Panc1 (cell line): ENCODE measurements at regions not wholly inside any gene's neighbourhood (a gene's known extent, or its start where the extent isn't known, plus 50 kb on each side); places are given as distances from the start of the nearest gene placed in this dataset.

Source experiments
- ATAC-seq: fragments of 200-7000 bp; cut with Tn5 transposase; 2 replicates; pipeline ENCODE4 v1.9.1; 2020; ENCODE audit warnings: mild to moderate bottlenecking, moderate library complexity
- BruUV-seq: library from RNA; stranded (reverse); fragments of 400-500 nt; replicated peaks from 2 replicates; lab custom pipeline; 2021; lab: Mats Ljungman, UMichigan
- CTCF ChIA-PET: fragments of 300-600 bp; sonication (Branson Sonifier 250); formaldehyde crosslinking; loops from one replicate; lab custom pipeline; 2022; ENCODE audit warnings: antibody characterized with exemption; lab: Charles Lee
- POLR2A ChIA-PET: fragments of 300-600 bp; sonication (Branson Sonifier 250); formaldehyde crosslinking; loops from one replicate; lab custom pipeline; 2022; ENCODE audit warnings: antibody characterized with exemption; lab: Charles Lee
- DNase-seq: peaks from one replicate; pipeline ENCODE4 v3.0.0-alpha.2; 2010; ENCODE audit warnings: low read depth, low spot score
- H3K27ac ChIP-seq: 2 replicates; pipeline ENCODE4 v1.5.1; 2011; ENCODE audit warnings: mild to moderate bottlenecking, low read length, inconsistent platforms
- H3K27me3 ChIP-seq: fragments of 200-500 bp; sonication (Bioruptor generic); 2 replicates; pipeline ENCODE4 v1.6.0; 2014; ENCODE audit warnings: low read length, inconsistent platforms; ENCODE audit not compliant: control insufficient read depth, insufficient read depth
- H3K36me3 ChIP-seq: fragments of 200-500 bp; sonication (Bioruptor generic); 2 replicates; pipeline ENCODE4 v1.5.1; 2014; ENCODE audit warnings: inconsistent platforms, mild to moderate bottlenecking, low read length, moderate library complexity; ENCODE audit not compliant: control insufficient read depth, insufficient read depth
- H3K4me1 ChIP-seq: 2 replicates; pipeline ENCODE4 v1.5.1; 2011; ENCODE audit warnings: inconsistent platforms, mild to moderate bottlenecking, low read length, moderate library complexity; ENCODE audit not compliant: control insufficient read depth, insufficient read depth
- H3K4me3 ChIP-seq, 2 experiments: 2 replicates each; pipeline ENCODE4 v1.5.1; 2011 to 2012; ENCODE audit warnings: low read depth in 2 of 2, low read length in 2 of 2, mild to moderate bottlenecking in 2 of 2, inconsistent platforms in 1 of 2, moderate library complexity in 1 of 2
- H3K9me3 ChIP-seq: fragments of 200-500 bp; sonication (Bioruptor generic); 2 replicates; pipeline ENCODE4 v1.5.1; 2014; ENCODE audit warnings: low read depth, mild to moderate bottlenecking, inconsistent platforms, low read length, moderate library complexity; ENCODE audit not compliant: control insufficient read depth, insufficient read depth
- POLR2AphosphoS5 ChIP-seq: IDR thresholded peaks from 2 replicates; pipeline ENCODE4 v1.6.1; 2012; ENCODE audit warnings: mild to moderate bottlenecking, low read depth, low read length, moderate library complexity
- SIN3A ChIP-seq: IDR thresholded peaks from 2 replicates; pipeline ENCODE4 v1.6.1; 2012; ENCODE audit warnings: low read depth, mild to moderate bottlenecking, low read length, moderate library complexity, borderline replicate concordance; ENCODE audit not compliant: insufficient read depth
- TCF7L2 ChIP-seq: IDR thresholded peaks from 2 replicates; pipeline ENCODE4 v1.6.1; 2011; ENCODE audit warnings: mild to moderate bottlenecking, low read depth, low read length, inconsistent platforms
- in situ Hi-C: cut with HindIII; loops from 2 replicates; pipeline ENCODE4 v1.10.0; 2016; ENCODE audit warnings: low sequenced_read_pairs, low pct_unique_long_range_greater_than_20kb
- intact Hi-C: fragments of 100-400 bp; cut with micrococcal nuclease; formaldehyde crosslinking; loops from one replicate; pipeline ENCODE4 v1.10.0; 2022; ENCODE audit not compliant: unreplicated experiment
- TF ChIP-seq, protein P1 (sequence below), 2 experiments: IDR thresholded peaks; 2 replicates each; pipeline ENCODE4 v1.6.1; 2011 to 2012; ENCODE audit warnings: low read depth in 2 of 2, control low read depth in 1 of 2, low read length in 1 of 2, mild to moderate bottlenecking in 1 of 2, moderate library complexity in 1 of 2; ENCODE audit not compliant: insufficient read depth in 1 of 2
- TF ChIP-seq, protein P2 (sequence below): fragments of 450-650 bp; IDR thresholded peaks from 2 replicates; pipeline ENCODE4 v1.5.1; 2017; ENCODE audit warnings: mild to moderate bottlenecking

DNA sequence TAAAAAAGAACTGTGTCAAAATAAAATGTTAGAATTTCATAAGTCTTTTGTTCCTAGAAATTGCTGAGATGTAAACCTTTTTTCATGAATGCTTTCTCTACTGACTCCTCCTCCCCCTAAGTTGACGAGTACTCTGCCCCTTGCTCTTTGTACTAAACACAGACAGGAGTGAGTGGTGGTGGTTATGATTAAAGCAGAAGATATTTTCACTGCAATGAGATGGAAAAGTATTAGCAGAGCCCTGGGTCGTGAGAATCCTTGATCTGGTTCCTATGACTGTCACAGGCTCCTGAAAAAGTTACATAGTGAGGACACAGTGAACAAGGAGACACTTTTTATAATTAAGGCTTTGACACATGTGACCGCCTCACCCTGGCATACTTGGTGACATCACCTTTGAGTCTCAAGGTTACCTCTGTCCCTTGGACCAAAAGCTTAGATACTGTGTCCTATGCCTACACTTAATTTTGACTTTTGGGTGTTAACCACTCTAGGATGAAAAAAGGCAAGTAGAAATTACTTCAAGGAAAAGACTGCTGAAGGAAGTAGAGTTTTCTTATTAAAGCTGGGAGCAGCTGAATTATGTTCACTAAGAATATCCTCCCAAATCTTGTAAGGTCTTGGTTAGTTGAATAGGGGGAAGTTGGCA is 130.4 kb upstream of the LYSMD4 start:
- ChIA-PET POLR2A (no interaction called here), CTCF (no interaction called here)
- intact Hi-C loops: no loop called here
- H3K27me3 ChIP-seq: no peaks in the 10 kb centered on the region
- no peak for ATAC-seq
- no peak overlapping the region for H3K4me3 ChIP-seq
- H3K27ac ChIP-seq: no peak overlapping the region
- no peak for DNase-seq
- no peaks in the 10 kb centered on the region for H3K4me1 ChIP-seq
- no peaks in the 10 kb centered on the region for H3K9me3 ChIP-seq
- in situ Hi-C loops: no loop called here
- TF ChIP-seq, protein P1, sequence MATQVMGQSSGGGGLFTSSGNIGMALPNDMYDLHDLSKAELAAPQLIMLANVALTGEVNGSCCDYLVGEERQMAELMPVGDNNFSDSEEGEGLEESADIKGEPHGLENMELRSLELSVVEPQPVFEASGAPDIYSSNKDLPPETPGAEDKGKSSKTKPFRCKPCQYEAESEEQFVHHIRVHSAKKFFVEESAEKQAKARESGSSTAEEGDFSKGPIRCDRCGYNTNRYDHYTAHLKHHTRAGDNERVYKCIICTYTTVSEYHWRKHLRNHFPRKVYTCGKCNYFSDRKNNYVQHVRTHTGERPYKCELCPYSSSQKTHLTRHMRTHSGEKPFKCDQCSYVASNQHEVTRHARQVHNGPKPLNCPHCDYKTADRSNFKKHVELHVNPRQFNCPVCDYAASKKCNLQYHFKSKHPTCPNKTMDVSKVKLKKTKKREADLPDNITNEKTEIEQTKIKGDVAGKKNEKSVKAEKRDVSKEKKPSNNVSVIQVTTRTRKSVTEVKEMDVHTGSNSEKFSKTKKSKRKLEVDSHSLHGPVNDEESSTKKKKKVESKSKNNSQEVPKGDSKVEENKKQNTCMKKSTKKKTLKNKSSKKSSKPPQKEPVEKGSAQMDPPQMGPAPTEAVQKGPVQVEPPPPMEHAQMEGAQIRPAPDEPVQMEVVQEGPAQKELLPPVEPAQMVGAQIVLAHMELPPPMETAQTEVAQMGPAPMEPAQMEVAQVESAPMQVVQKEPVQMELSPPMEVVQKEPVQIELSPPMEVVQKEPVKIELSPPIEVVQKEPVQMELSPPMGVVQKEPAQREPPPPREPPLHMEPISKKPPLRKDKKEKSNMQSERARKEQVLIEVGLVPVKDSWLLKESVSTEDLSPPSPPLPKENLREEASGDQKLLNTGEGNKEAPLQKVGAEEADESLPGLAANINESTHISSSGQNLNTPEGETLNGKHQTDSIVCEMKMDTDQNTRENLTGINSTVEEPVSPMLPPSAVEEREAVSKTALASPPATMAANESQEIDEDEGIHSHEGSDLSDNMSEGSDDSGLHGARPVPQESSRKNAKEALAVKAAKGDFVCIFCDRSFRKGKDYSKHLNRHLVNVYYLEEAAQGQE (IDR thresholded peaks at IDR 0.05; ENCODE audit: insufficient read depth in 1 of 2, low read depth in 2 of 2, low read length in 1 of 2): no peak
- TF ChIP-seq TCF7L2 (no peak), SIN3A (no peak), POLR2AphosphoS5 (no peak)
- TF ChIP-seq, protein P2, sequence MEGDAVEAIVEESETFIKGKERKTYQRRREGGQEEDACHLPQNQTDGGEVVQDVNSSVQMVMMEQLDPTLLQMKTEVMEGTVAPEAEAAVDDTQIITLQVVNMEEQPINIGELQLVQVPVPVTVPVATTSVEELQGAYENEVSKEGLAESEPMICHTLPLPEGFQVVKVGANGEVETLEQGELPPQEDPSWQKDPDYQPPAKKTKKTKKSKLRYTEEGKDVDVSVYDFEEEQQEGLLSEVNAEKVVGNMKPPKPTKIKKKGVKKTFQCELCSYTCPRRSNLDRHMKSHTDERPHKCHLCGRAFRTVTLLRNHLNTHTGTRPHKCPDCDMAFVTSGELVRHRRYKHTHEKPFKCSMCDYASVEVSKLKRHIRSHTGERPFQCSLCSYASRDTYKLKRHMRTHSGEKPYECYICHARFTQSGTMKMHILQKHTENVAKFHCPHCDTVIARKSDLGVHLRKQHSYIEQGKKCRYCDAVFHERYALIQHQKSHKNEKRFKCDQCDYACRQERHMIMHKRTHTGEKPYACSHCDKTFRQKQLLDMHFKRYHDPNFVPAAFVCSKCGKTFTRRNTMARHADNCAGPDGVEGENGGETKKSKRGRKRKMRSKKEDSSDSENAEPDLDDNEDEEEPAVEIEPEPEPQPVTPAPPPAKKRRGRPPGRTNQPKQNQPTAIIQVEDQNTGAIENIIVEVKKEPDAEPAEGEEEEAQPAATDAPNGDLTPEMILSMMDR: no peak
- H3K36me3 ChIP-seq: no peaks in the 10 kb centered on the region
- BruUV-seq: no TSS peak

DNA sequence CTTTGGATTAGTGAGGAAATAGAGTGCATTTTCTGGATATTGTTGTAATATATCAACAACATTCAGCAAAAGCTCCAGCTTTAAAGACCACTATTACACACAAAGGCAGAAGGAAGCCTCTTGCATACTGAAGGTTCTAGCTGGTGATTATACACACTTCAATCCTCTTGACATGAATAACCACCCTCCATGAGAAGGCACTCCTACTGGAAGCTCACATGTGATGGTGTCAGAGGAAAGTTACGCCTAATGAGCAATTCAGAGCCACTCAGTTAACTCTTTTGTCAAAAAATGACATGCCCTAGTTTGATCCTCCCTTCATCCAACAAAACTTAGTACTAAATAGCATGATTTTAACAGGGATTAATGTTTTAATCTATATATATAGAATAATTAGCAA is 124.6 kb upstream of the LYSMD4 start:
- Histone ChIP-seq H3K9me3 (no peaks in the 10 kb centered on the region), H3K27me3 (no peaks in the 10 kb centered on the region), H3K27ac (no peak overlapping the region), H3K4me1 (no peaks in the 10 kb centered on the region), H3K4me3 (no peak overlapping the region), H3K36me3 (no peaks in the 10 kb centered on the region)
- no peak for ATAC-seq
- TF ChIP-seq TCF7L2: no peak
- TF ChIP-seq, protein P2: no peak
- no peak for TF ChIP-seq POLR2AphosphoS5
- TF ChIP-seq, protein P1 (IDR thresholded peaks at IDR 0.05; ENCODE audit: insufficient read depth in 1 of 2, low read depth in 2 of 2, low read length in 1 of 2): no peak
- TF ChIP-seq SIN3A: no peak
- in situ Hi-C loops: no loop called here
- BruUV-seq: no TSS peak
- CTCF ChIA-PET: no interaction called here
- intact Hi-C loops: no loop called here
- POLR2A ChIA-PET: no interaction called here
- no peak for DNase-seq
